CD4-positive, alpha-beta T cell (primary cell): ENCODE measurements at regions not wholly inside any gene's neighbourhood (a gene's known extent, or its start where the extent isn't known, plus 50 kb on each side); places are given as distances from the start of the nearest gene placed in this dataset.

Source experiments
- ATAC-seq: fragments of 200-7000 bp; cut with Tn5 transposase; one replicate; pipeline ENCODE4 v1.10.0; 2022; ENCODE audit warnings: mild to moderate bottlenecking; ENCODE audit not compliant: poor library complexity
- CTCF ChIA-PET: fragments of 350-600 bp; sonication (Branson Sonifier 250); formaldehyde crosslinking; loops from one replicate; lab custom pipeline; 2021; ENCODE audit warnings: antibody characterized with exemption, inconsistent platforms; lab: Charles Lee
- POLR2A ChIA-PET: fragments of 350-600 bp; sonication (Branson Sonifier 250); formaldehyde crosslinking; loops from one replicate; lab custom pipeline; 2021; ENCODE audit warnings: antibody characterized with exemption, inconsistent platforms; lab: Charles Lee
- DNase-seq, 14 experiments: peaks; one replicate each; pipeline ENCODE4 v3.0.0-alpha.2; 2013 to 2020; ENCODE audit warnings: mixed read lengths in 2 of 14
- H3K27ac ChIP-seq, 2 donors: one replicate each; pipeline versions ENCODE4 v1.5.1 to v1.7.0; 2013; ENCODE audit warnings: low read length in 2 of 2, low read depth in 1 of 2, mild to moderate bottlenecking in 1 of 2
- H3K27me3 ChIP-seq, 2 experiments: 1 replicate in 1 of 2; 2 replicates in 1 of 2; pipeline versions ENCODE4 v1.6.1 to v1.7.0; 2013; ENCODE audit warnings: low read length in 2 of 2, control low read depth in 1 of 2, mild to moderate bottlenecking in 1 of 2, moderate library complexity in 1 of 2; ENCODE audit not compliant: insufficient read depth in 2 of 2, control insufficient read depth in 1 of 2
- H3K36me3 ChIP-seq: one replicate; pipeline ENCODE4 v1.6.1; 2013; ENCODE audit warnings: low read length, control low read depth; ENCODE audit not compliant: insufficient read depth
- H3K4me1 ChIP-seq: one replicate; pipeline ENCODE4 v1.6.1; 2013; ENCODE audit warnings: low read length, control low read depth; ENCODE audit not compliant: insufficient read depth
- H3K4me3 ChIP-seq: one replicate; pipeline ENCODE4 v1.5.1; 2013; ENCODE audit warnings: mild to moderate bottlenecking, low read length, moderate library complexity
- H3K9me3 ChIP-seq, 2 experiments: 1 replicate in 1 of 2; 2 replicates in 1 of 2; pipeline versions ENCODE4 v1.6.1 to v1.7.0; 2013; ENCODE audit warnings: low read length in 2 of 2, mild to moderate bottlenecking in 2 of 2, control low read depth in 1 of 2, moderate library complexity in 1 of 2; ENCODE audit not compliant: control insufficient read depth in 1 of 2, insufficient read depth in 1 of 2
- H3K27ac Mint-ChIP-seq: one replicate; pipeline ENCODE4 v1.8.0; 2020; ENCODE audit warnings: mixed read lengths
- H3K27me3 Mint-ChIP-seq: one replicate; pipeline ENCODE4 v1.8.0; 2021; ENCODE audit warnings: mixed read lengths
- H3K36me3 Mint-ChIP-seq: one replicate; pipeline ENCODE4 v1.8.0; 2021; ENCODE audit warnings: low read depth, mixed read lengths
- H3K4me1 Mint-ChIP-seq: one replicate; pipeline ENCODE4 v1.8.0; 2021; ENCODE audit warnings: low read depth, mixed read lengths
- H3K4me3 Mint-ChIP-seq: one replicate; pipeline ENCODE4 v1.8.0; 2020; ENCODE audit warnings: mild to moderate bottlenecking, mixed read lengths
- H3K9me3 Mint-ChIP-seq: one replicate; pipeline ENCODE4 v1.8.0; 2020; ENCODE audit warnings: mixed read lengths
- CTCF ChIP-seq: fragments of 200-600 bp; IDR thresholded peaks from one replicate; pipeline ENCODE4 v1.8.0; 2022; ENCODE audit warnings: antibody characterized with exemption, mild to moderate bottlenecking
- intact Hi-C, 2 experiments: fragments of 100-400 bp; cut with DNase I in 1 of 2; cut with micrococcal nuclease in 1 of 2; formaldehyde crosslinking; loops; one replicate each; pipeline versions ENCODE4 v1.15.1 to v1.9.0; 2023 to 2025; cut with DNase I, micrococcal nuclease

- ChIA-PET POLR2A (interaction anchor here (0.5 to 3.5 kb wide), 10 partner anchors 11 to 1643 kb away, joined by 3 to 49 read pairs (median 3); no protein-coding TSS in a partner anchor), CTCF (interaction anchor here (1.3 to 1.5 kb wide), 2 partner anchors 16 to 359 kb away, joined by 3 to 8 read pairs; no protein-coding TSS in a partner anchor)
- no peak for TF ChIP-seq CTCF
- H3K4me1 ChIP-seq = peaks cover 20% of the 10 kb centered on the region
- peaks cover 4 to 11% of the 10 kb centered on the region in 2 experiments for H3K9me3 ChIP-seq
- Mint-ChIP-seq H3K27me3 (no peaks in the 10 kb centered on the region), H3K36me3 (peaks cover 21% of the 10 kb centered on the region), H3K9me3 (peaks cover 4% of the 10 kb centered on the region), H3K4me3 (peak overlapping the region; percentile 87), H3K27ac (peak overlapping the region; percentile 94), H3K4me1 (peaks cover 52% of the 10 kb centered on the region)
- ATAC-seq = peak; percentile 47
- no peaks in the 10 kb centered on the region for H3K27me3 ChIP-seq
- no peak overlapping the region for H3K4me3 ChIP-seq
- H3K36me3 ChIP-seq = no peaks in the 10 kb centered on the region
- peak overlapping the region; percentile 16 to 42 for H3K27ac ChIP-seq
- DNase-seq = peak in 3 of 14 experiments; percentile 18 to 38 (median 28)
- intact Hi-C loops = no loop called here
These were observed 821.9 kb downstream of the VRK1 start for GRCh38 chr14:97618917-97619690.

- H3K4me3 Mint-ChIP-seq = peak overlapping the region; percentile 87
- intact Hi-C loops = loop anchor here in 1 of 2 experiments (1.0 to 5.0 kb wide), 3 partner anchors 17 to 163 kb away; no protein-coding TSS in a partner anchor
- Histone ChIP-seq H3K9me3 (peaks cover 0 to under 1% of the 10 kb centered on the region in 2 experiments), H3K4me3 (no peak overlapping the region), H3K4me1 (peaks cover 20% of the 10 kb centered on the region), H3K27me3 (no peaks in the 10 kb centered on the region), H3K27ac (peak overlapping the region; percentile 42 to 46), H3K36me3 (no peaks in the 10 kb centered on the region)
- peaks cover 51% of the 10 kb centered on the region for H3K4me1 Mint-ChIP-seq
- ChIA-PET POLR2A (interaction anchor here (1.9 to 3.5 kb wide), 2 partner anchors 17 to 358 kb away, joined by 6 to 49 read pairs; no protein-coding TSS in a partner anchor), CTCF (interaction anchor here (0.9 to 1.9 kb wide), 2 partner anchors 9 to 17 kb away, joined by 3 to 5 read pairs; no protein-coding TSS in a partner anchor)
- no peak for TF ChIP-seq CTCF
- ATAC-seq (peak; percentile 18), DNase-seq (peak in 3 of 14 experiments; percentile 26 to 39 (median 29))
- H3K27me3 Mint-ChIP-seq = no peaks in the 10 kb centered on the region
- peaks cover 13% of the 10 kb centered on the region for H3K36me3 Mint-ChIP-seq
- no peaks in the 10 kb centered on the region for H3K9me3 Mint-ChIP-seq
- peak overlapping the region; percentile 94 for H3K27ac Mint-ChIP-seq
These were observed 822.9 kb downstream of the VRK1 start for GRCh38 chr14:97620066-97620465.

- no peak for TF ChIP-seq CTCF
- H3K9me3 Mint-ChIP-seq = no peaks in the 10 kb centered on the region
- H3K27me3 ChIP-seq = no peaks in the 10 kb centered on the region
- peak overlapping the region; percentile 24 for H3K27ac Mint-ChIP-seq
- intact Hi-C loops = loop anchor here (5.0 kb wide), 3 partner anchors 82 to 168 kb away; no protein-coding TSS in a partner anchor
- H3K27ac ChIP-seq = no peak overlapping the region
- ATAC-seq (no peak), DNase-seq (no peak)
- no peaks in the 10 kb centered on the region for H3K27me3 Mint-ChIP-seq
- H3K4me3 ChIP-seq = no peak overlapping the region
- H3K4me1 ChIP-seq = peaks cover 12% of the 10 kb centered on the region
- peaks cover 6% of the 10 kb centered on the region for H3K36me3 Mint-ChIP-seq
- POLR2A ChIA-PET = interaction anchor here (0.8 kb wide), 1 partner anchor 23 kb away, joined by 4 read pairs; no protein-coding TSS in a partner anchor
- no peak overlapping the region for H3K4me3 Mint-ChIP-seq
- CTCF ChIA-PET = interaction anchor here (0.9 to 1.5 kb wide), 2 partner anchors 14 to 353 kb away, joined by 4 read pairs; no protein-coding TSS in a partner anchor
- peaks cover 39% of the 10 kb centered on the region for H3K4me1 Mint-ChIP-seq
- no peaks in the 10 kb centered on the region for H3K9me3 ChIP-seq
- no peaks in the 10 kb centered on the region for H3K36me3 ChIP-seq
These were observed 827.8 kb downstream of the VRK1 start for GRCh38 chr14:97624985-97625384.
